ENCODE measurements at regions not wholly inside any gene's neighbourhood (a gene's known extent, or its start where the extent isn't known, plus 50 kb on each side); places are given as distances from the start of the nearest gene placed in this dataset.

- TF ChIP-seq POLR2AphosphoS5 (IDR thresholded peaks at IDR 0.05) (no peak), CTCF (IDR thresholded peaks at IDR 0.05) (no peak)
Observed at GRCh38 chr7:96547371-96547811, 162.3 kb downstream of the SEM1 start.
